ENCODE measurements at regions not wholly inside any gene's neighbourhood (a gene's known extent, or its start where the extent isn't known, plus 50 kb on each side); places are given as distances from the start of the nearest gene placed in this dataset.

DNA sequence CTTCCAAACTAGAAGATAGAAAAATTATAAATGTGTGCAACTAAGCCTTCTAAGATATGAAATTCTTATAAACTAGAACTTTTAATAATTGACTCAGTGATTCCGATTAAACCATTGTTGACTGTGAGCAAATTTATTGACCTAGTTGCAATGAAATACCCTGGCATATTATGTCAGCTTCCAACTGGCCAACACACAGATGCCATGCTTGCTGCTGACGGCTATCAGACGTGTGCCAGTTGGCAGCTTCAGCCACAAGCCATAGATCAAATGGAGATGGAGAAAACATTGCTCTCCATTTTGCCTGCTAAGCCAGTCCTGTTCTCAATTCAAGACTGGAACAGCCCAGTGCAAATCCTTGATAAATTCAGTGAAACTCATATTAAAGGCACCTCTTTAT lies 101.7 kb upstream of the HDGFL1 start:
- no peak for DNase-seq

DNA sequence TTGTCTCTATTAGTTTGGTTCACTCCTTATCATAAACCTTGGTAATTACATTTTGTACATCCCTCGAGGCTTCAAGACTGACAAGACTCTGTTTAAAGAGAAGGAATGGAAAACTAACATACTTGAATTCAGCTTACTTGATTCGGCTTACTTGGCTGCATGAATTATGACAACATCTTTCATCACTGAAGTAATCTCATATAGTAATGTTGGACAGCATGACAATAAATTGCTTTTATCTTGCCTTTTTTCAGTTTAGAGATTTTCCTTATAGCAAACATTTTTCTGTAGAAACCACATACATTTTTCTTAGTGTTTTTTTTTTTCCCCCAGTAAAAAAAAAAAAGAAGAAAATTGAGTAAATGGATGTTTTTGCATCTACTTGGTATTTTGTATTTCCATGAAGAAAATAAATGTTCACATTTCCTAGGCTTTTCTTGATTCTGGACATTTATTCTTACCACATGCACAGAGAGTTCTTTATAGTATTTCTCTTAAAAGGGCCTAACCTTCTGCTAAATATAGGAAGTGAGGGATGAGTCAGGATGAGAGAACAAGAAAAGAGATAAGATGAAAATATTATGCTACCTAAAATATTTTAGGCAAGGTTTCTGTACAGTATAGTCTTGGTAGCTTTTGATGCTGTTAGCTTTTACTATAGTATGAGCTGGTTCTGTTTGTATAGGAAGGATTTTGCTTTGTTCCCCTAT lies 101.0 kb upstream of the HDGFL1 start:
- DNase-seq, result no peak

DNA sequence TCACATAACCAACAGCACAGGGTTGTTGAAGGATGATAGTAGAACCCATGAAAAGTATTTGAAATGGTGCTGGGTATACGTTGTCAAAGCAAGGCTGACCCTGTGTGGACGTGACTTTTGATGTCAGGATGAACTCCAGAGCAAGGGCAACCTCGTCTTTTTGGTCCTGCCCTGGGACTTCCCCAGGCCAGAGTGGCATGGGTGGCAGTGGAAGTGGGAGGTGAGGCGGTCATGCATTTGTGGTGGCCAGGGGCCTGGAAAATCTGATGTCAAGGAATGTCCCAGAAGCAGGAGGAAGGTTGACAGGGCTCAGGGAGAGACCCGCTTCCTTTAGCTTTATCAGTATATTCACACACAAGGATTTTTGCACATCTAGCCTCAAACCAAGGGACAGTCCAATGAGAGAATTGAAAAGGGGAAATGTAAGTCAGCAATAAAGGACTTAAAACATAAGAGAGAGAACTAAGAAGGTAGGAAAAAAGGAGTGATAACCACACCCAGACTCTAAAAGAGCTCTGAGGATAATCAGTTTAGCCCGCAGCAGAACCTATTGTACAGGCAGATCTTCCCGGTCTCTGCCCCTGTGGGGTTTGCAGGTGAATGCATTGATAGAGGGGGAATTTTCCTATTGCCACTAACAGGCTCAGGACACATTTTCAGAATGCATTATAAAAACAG lies 98.8 kb upstream of the HDGFL1 start:
- DNase-seq, result no peak

DNA sequence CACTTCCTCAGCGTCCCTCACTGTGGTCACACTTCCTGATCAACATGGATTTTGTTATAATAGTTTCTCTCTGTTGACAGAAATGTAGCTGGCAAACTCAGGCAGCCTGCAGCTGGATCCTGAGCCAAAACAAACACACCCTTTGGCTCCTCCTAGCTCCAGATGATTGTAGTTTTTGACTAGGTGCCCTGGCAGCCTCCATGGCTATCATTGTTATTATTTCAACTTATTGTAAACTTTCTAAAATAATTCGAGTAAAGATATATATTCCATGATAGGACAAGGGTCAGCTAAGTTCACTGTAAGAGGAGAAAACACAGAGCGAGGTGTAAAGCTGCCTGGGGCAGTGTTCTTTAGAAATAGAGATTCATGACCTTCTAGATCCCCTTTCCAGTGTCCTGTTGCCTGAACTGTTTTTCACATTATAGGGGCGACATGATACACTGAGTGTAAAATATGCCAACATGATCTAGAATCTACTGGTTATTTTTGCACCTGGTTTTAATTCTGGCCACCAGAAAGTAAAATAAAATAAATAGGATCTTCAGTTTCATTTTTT lies 98.2 kb upstream of the HDGFL1 start:
- DNase-seq, result no peak

DNA sequence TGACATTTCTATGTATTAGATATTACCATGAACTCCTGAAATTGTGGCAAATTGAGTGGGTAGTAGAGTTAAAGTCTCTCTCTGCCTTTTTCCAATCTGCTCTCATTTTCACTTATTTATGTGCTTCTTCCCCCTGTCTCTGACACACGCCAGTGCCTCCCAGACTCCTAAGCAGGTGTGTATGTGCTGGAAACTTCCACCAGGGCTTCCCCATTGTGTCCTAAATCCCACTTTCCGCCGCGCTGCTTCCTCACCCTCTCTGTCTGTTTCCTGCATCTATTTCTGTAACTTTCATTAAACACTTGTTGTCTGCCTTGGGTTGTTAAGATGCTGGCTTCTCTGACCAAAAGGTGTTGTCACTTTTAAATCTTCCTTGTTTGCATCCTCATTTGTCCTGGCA lies 97.6 kb upstream of the HDGFL1 start:
- DNase-seq, result no peak

DNA sequence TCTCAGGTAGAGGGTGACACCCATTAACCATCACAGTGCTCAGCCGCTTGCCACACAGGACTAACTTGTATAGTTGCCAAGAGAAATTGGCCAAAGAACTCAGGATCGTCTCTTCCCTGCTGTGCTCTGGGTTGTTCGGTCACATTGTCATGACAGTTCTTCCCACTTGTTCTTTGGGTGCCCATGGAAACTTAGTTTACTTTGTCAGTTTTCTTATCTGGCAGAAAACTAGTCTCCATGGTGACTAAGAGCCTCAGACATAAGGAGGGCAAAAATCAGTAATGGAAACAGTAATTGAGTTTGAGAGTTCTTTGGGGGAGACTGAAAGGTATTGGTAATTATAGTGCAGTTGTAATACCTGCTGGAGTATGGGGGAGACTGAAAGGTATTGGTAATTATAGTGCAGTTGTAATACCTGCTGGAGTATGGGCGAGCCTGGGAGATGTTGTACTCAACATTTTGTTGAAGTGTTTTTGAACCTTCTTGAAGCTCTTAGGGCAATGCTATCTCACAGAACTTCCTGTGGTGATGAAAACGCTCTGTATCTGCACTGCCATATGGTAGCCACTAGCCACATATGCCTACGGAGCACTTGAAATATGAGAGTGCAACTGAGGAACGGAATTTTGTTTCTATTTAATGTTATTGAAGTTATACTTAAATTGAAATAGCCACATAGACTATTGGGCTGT lies 95.2 kb upstream of the HDGFL1 start:
- no peak for DNase-seq

DNA sequence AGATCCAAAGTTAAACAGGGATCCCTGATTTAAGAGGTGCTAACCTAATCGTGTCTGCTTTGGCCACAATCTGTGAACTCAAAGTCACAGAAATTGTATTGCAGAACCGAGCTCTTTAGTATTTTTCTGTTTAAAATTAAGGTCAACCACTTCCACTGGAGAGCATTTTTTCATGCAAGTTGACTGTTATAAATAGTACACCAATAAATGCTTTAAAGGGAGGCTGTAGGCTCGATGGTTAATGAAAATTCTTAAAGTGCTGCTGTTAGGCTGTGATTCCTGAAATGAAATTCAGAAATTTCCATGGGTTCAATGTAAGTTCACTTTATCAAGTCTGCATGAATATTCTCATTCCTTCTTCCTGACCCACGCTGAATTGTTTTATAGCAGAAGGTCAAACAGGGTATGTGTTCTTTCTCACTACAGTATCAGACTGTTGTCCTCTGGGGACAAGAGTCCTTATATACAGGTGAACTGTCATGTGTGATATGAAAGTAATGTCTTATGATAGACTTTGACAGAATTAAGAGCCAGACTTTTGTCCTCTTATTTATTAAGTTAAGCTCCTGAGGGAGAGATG lies 92.5 kb upstream of the HDGFL1 start:
- DNase-seq, result no peak

DNA sequence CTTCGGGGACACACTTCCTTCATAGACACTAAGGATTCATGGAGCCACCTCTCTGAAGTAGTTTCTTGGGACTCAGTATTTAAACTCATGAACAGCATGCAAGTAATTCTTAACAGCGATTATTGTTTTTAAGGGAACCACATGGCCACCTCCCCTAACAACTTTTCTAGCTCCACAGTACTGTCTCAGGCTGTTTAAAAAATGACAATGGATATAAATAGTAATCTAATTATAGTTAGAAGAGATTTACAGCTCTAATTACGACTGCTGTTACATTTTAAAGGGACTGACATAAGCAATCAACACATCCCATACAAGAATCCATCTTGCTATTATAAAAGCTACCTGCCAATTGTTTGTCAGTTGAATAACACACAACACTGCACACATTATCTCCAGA lies 72.1 kb upstream of the HDGFL1 start:
- no peak for DNase-seq

DNA sequence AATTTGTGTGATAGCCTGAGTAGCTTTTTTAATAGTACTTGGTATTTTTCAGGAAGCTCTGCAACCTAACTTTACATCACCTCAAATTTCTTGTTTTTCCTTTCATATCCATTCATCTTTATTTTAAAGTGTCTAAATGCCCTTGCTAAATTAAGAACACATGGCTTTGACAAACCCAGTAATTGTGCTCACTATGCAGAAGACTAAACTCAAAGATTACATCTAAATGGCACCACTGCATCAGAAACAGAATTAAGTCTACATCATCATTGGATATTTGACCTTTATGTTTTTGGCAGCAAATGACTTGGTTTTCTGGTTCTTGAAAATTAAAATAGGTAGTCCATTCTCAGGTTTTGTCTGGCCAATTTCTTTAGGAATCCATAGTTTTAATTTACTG lies 69.6 kb upstream of the HDGFL1 start:
- no peak for DNase-seq

DNA sequence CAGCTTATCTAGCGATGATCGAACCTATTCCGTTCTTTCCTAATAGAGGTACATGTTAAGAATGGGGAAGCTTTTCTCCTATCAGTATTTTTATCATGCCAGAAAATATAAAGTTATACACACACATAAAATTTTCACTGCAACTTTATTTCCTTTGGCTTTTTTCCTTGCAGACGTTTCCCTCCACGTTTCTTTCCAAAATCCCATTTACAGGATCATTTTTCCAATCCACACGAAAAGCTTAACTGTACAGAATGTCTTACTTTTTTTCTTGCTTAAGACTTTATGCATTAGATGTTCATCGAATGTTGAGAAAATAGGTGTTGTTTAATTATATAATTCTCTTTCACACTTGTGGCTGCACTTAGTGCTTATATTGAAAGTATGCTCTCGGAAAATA lies 62.9 kb upstream of the HDGFL1 start:
- no peak for DNase-seq

DNA sequence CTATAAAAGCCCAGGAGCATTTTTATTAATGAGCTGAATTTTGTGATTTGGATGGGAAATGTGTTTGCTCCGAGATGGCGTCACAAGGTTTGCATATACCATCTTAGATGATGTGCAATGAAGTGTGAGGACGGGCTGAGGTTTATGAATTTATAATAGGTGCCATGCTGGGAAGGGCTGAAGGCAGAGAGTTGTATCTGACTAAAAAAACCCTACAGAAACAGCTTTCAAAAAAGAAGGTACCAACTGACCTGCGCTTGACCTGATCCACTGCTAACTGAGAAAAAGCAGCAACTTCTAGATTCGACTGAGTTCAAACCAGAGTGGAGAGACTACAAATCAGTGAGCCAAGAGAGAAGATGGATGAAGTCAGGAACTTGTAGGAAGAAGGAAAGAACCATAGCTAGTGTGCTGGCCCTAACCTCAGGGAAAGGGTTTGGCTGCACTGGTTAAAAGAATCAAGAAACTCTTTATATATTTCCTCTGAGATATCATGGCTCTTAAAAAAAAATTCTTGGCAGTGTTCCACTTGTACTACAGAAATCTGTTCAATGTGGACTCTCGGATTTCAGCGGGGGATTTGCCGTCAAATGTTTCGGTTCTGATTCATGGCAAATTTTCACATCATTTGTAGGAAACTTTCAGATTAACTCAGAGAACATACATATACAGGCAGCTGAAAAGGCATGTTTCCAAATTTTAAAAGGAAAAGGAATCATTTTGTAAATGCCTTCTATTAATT lies 56.5 kb upstream of the HDGFL1 start:
- no peak for DNase-seq

DNA sequence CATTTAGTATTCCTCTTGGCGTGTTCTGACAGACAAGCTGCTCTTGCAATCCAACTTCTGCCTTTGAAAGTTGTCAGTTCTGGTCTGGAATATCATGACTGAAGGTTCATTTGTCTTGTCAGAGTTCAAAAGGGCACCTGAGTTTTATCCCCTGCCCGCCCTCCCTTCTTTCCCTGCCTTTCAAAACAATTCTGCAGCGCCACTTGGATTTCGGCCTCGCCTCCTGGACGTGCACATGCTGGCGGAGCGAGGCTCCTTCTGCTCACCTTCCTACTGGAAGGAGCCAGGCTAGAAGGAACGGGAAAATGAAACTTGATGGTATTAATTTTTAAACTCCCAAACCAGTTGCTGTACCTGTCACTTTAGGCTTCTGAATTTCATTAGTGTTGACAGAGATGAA lies 55.7 kb upstream of the HDGFL1 start:
- DNase-seq, result no peak

DNA sequence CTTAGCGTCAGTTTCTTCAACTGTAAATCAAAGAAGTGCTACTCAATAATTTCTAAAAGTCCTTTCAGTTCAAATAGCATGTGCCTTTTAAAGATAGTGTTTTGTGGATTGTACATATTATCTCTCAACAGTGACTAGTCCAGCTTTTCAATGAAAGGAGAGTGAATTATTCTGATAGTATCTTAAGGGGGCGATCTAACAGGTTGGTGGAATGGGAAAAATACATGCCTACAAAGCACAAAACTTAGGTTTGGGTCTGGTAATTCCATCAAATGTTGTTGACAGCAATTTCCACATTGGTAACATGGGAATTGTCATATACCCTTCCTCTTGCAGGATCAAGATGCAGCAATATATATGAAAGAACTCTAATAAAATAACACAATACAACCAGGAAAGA lies 50.1 kb upstream of the HDGFL1 start:
- DNase-seq, result no peak
